IMR-90 (cell line): ENCODE measurements at regions not wholly inside any gene's neighbourhood (a gene's known extent, or its start where the extent isn't known, plus 50 kb on each side); places are given as distances from the start of the nearest gene placed in this dataset.

Source experiments
- ATAC-seq: fragments of 200-7000 bp; cut with Tn5 transposase; 2 replicates; pipeline ENCODE4 v1.9.1; 2020; ENCODE audit warnings: low read depth, mild to moderate bottlenecking, moderate library complexity
- BruUV-seq: library from RNA; stranded (reverse); fragments of 400-500 nt; replicated peaks from 2 replicates; lab custom pipeline; 2021; lab: Mats Ljungman, UMichigan
- CTCF ChIA-PET: fragments of 300-600 bp; formaldehyde crosslinking; extraction: SDS; loops from one replicate; lab custom pipeline; 2021; ENCODE audit warnings: antibody characterized with exemption; lab: Yijun Ruan, JAX
- POLR2A ChIA-PET: fragments of 300-600 bp; sonication (Branson Sonifier 250); formaldehyde crosslinking; loops from one replicate; lab custom pipeline; 2022; ENCODE audit warnings: antibody characterized with exemption; ENCODE audit not compliant: unreplicated experiment; lab: Charles Lee
- DNase-seq: peaks from one replicate; pipeline ENCODE4 v3.0.0; 2013
- H2AFZ ChIP-seq: replicated peaks from 2 replicates; pipeline ENCODE3; 2013; ENCODE audit warnings: low read length, mild to moderate bottlenecking; ENCODE audit not compliant: poor library complexity
- H2AK5ac ChIP-seq: 2 replicates; pipeline ENCODE4 v1.6.1; 2013; ENCODE audit warnings: low read depth, low read length, inconsistent platforms
- H2AK9ac ChIP-seq: replicated peaks from 2 replicates; pipeline ENCODE3; 2013; ENCODE audit warnings: mild to moderate bottlenecking, low read depth, low read length, moderate library complexity; ENCODE audit not compliant: poor library complexity
- H2BK120ac ChIP-seq: 2 replicates; pipeline ENCODE4 v1.6.1; 2013; ENCODE audit warnings: low read depth, low read length, inconsistent platforms
- H2BK15ac ChIP-seq: 3 replicates; pipeline ENCODE4 v1.6.1; 2013; ENCODE audit warnings: low read depth, low read length, inconsistent platforms
- H2BK20ac ChIP-seq: 2 replicates; pipeline ENCODE4 v1.6.1; 2013; ENCODE audit warnings: low read depth, mild to moderate bottlenecking, inconsistent platforms, low read length, moderate library complexity
- H2BK5ac ChIP-seq: 2 replicates; pipeline ENCODE4 v1.6.1; 2013; ENCODE audit warnings: mild to moderate bottlenecking, low read depth, low read length, inconsistent platforms; ENCODE audit not compliant: poor library complexity, severe bottlenecking
- H3K14ac ChIP-seq: replicated peaks from 2 replicates; pipeline ENCODE4 v1.6.1; 2013; ENCODE audit warnings: low read depth, low read length, inconsistent platforms
- H3K18ac ChIP-seq: 2 replicates; pipeline ENCODE4 v1.6.1; 2013; ENCODE audit warnings: low read depth, low read length, control low read depth
- H3K23ac ChIP-seq: 2 replicates; pipeline ENCODE4 v1.6.1; 2013; ENCODE audit warnings: low read depth, low read length, inconsistent platforms
- H3K27ac ChIP-seq: 2 replicates; pipeline ENCODE4 v1.5.1; 2013; ENCODE audit warnings: mild to moderate bottlenecking, control low read depth, low read length; ENCODE audit not compliant: insufficient read depth
- H3K27me3 ChIP-seq: 2 replicates; pipeline ENCODE4 v1.6.1; 2013; ENCODE audit warnings: low read length; ENCODE audit not compliant: control insufficient read depth, insufficient read depth
- H3K36me3 ChIP-seq: 2 replicates; pipeline ENCODE4 v1.6.1; 2013; ENCODE audit warnings: low read length, mixed read lengths; ENCODE audit not compliant: control insufficient read depth, insufficient read depth
- H3K4ac ChIP-seq: 2 replicates; pipeline ENCODE4 v1.6.1; 2013; ENCODE audit warnings: low read depth, low read length, inconsistent platforms
- H3K4me1 ChIP-seq: 2 replicates; pipeline ENCODE4 v1.6.1; 2013; ENCODE audit warnings: low read length, mixed read lengths; ENCODE audit not compliant: control insufficient read depth, insufficient read depth
- H3K4me2 ChIP-seq: 2 replicates; pipeline ENCODE4 v1.6.1; 2013; ENCODE audit warnings: low read depth, mild to moderate bottlenecking, control low read depth, low read length, moderate library complexity
- H3K4me3 ChIP-seq: 2 replicates; pipeline ENCODE4 v1.5.1; 2013; ENCODE audit warnings: low read depth, mild to moderate bottlenecking, control low read depth, low read length, moderate library complexity; ENCODE audit not compliant: insufficient read depth
- H3K56ac ChIP-seq: 2 replicates; pipeline ENCODE4 v1.6.1; 2013; ENCODE audit warnings: low read length, inconsistent platforms; ENCODE audit not compliant: insufficient read depth; ENCODE audit errors: extremely low read depth
- H3K79me1 ChIP-seq, 2 experiments: 2 replicates each; pipeline ENCODE4 v1.6.1; 2013; ENCODE audit warnings: low read length in 2 of 2, inconsistent platforms in 1 of 2, low read depth in 1 of 2
- H3K9ac ChIP-seq: 2 replicates; pipeline ENCODE4 v1.6.1; 2013; ENCODE audit warnings: low read depth, low read length, control low read depth
- H3K9me1 ChIP-seq: 2 replicates; pipeline ENCODE4 v1.6.1; 2013; ENCODE audit warnings: low read length, inconsistent platforms; ENCODE audit not compliant: insufficient read depth
- H3K9me3 ChIP-seq: 2 replicates; pipeline ENCODE4 v1.6.1; 2013; ENCODE audit warnings: low read length; ENCODE audit not compliant: control insufficient read depth, insufficient read depth
- H4K20me1 ChIP-seq: 2 replicates; pipeline ENCODE4 v1.6.1; 2013; ENCODE audit warnings: low read length, inconsistent platforms; ENCODE audit not compliant: insufficient read depth
- H4K5ac ChIP-seq: 2 replicates; pipeline ENCODE4 v1.6.1; 2013; ENCODE audit warnings: mild to moderate bottlenecking, low read depth, low read length, control low read depth
- H4K8ac ChIP-seq, 2 experiments: 2 replicates each; pipeline ENCODE4 v1.6.1; 2013; ENCODE audit warnings: low read depth in 2 of 2, low read length in 2 of 2, control low read depth in 1 of 2, inconsistent platforms in 1 of 2
- H4K91ac ChIP-seq: 2 replicates; pipeline ENCODE4 v1.6.1; 2013; ENCODE audit warnings: low read depth, low read length, inconsistent platforms; ENCODE audit not compliant: insufficient read depth
- BHLHE40 ChIP-seq: fragments of 150-350 bp; IDR thresholded peaks from 2 replicates; pipeline ENCODE4 v1.6.1; 2016; ENCODE audit warnings: mild to moderate bottlenecking, low read depth, low read length
- CEBPB ChIP-seq: IDR thresholded peaks from 2 replicates; pipeline ENCODE4 v1.6.1; 2012; ENCODE audit warnings: low read depth, low read length, improper control_type of control experiment
- CHD1 ChIP-seq: IDR thresholded peaks from 2 replicates; pipeline ENCODE4 v1.6.1; 2012; ENCODE audit warnings: low read depth, low read length, improper control_type of control experiment
- CTCF ChIP-seq: conservative IDR thresholded peaks from 2 replicates; pipeline ENCODE4 v1.5.1; 2012; ENCODE audit warnings: mild to moderate bottlenecking, low read depth, low read length, improper control_type of control experiment
- ELK1 ChIP-seq: fragments of 150-350 bp; IDR thresholded peaks from 2 replicates; pipeline ENCODE4 v1.6.1; 2016; ENCODE audit warnings: low read depth, mild to moderate bottlenecking, low read length, moderate library complexity, borderline replicate concordance
- FOS ChIP-seq: fragments of 150-350 bp; IDR thresholded peaks from 2 replicates; pipeline ENCODE4 v1.6.1; 2016; ENCODE audit warnings: low read depth, low read length
- MAFK ChIP-seq: IDR thresholded peaks from 2 replicates; pipeline ENCODE4 v1.6.1; 2012; ENCODE audit warnings: low read depth, low read length, improper control_type of control experiment
- MAZ ChIP-seq: IDR thresholded peaks from 2 replicates; pipeline ENCODE4 v1.6.1; 2012; ENCODE audit warnings: low read depth, mild to moderate bottlenecking, low read length, improper control_type of control experiment, moderate library complexity, borderline replicate concordance
- MXI1 ChIP-seq: IDR thresholded peaks from 2 replicates; pipeline ENCODE4 v1.6.1; 2012; ENCODE audit warnings: low read depth, mild to moderate bottlenecking, low read length, moderate library complexity, borderline replicate concordance
- NFE2L2 ChIP-seq: fragments of 150-350 bp; IDR thresholded peaks from 2 replicates; pipeline ENCODE4 v1.6.1; 2016; ENCODE audit warnings: low read depth, mild to moderate bottlenecking, low read length
- RAD21 ChIP-seq: IDR thresholded peaks from 2 replicates; pipeline ENCODE4 v1.6.1; 2012; ENCODE audit warnings: low read length, improper control_type of control experiment
- RFX5 ChIP-seq: IDR thresholded peaks from 2 replicates; pipeline ENCODE4 v1.8.0; 2012; ENCODE audit warnings: low read depth, mild to moderate bottlenecking, low read length, moderate library complexity
- SMC3 ChIP-seq: fragments of 150-350 bp; IDR thresholded peaks from 2 replicates; pipeline ENCODE4 v1.6.1; 2016; ENCODE audit warnings: low read depth, mild to moderate bottlenecking, antibody characterized with exemption, low read length, moderate library complexity
- WGBS, 2 experiments: methylation state at CpG; one replicate each; pipeline versions ENCODE4 v1.1.5 to v1.1.7; 2013; ENCODE audit warnings: missing lambda C conversion rate in 2 of 2; ENCODE audit not compliant: insufficient read length in 1 of 2; ENCODE audit errors: extremely low coverage in 2 of 2; 5-methylcytosine and 5-hydroxymethylcytosine counted together
- dilution Hi-C: fragments of 300-500 bp; cut with HindIII; formaldehyde crosslinking; loops from one replicate; pipeline ENCODE4 v1.14.3; 2018; ENCODE audit warnings: low sequenced_read_pairs; ENCODE audit not compliant: unreplicated experiment
- in situ Hi-C: fragments of 300-500 bp; cut with MboI; formaldehyde crosslinking; loops from 3 replicates; pipeline ENCODE4 v1.14.3; 2019; ENCODE audit warnings: low sequenced_read_pairs, inconsistent platforms, mixed read lengths
- intact Hi-C: fragments of 100-400 bp; cut with micrococcal nuclease; formaldehyde crosslinking; loops from 2 replicates; pipeline ENCODE4 v1.10.0; 2022
- TF ChIP-seq, protein P1 (sequence below): fragments of 150-350 bp; IDR thresholded peaks from 2 replicates; pipeline ENCODE4 v1.6.1; 2017; ENCODE audit warnings: mild to moderate bottlenecking, antibody characterized with exemption, low read length, low read depth

DNA sequence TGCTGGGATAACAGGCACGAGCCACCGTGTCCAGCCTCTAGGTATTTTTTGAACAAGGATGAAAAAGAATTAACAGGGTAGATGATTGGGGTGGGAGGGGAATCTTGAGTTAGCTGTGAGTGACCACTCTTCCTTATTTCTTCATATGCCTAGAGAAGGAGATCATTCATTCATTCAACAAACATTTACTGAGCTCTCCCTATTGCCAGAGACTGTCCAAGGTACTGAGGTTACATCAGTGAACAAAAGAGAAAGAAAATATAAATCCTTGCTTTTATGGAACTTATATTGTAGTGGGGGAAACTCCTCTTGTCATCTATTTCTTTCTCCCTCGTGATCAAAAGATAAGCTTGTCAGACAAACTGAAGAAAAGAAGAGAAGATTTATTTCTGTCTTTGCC is 62.9 kb downstream of the S1PR1 start:
- Histone ChIP-seq H3K4ac (no peak overlapping the region), H2BK20ac (no peak overlapping the region), H2AK5ac (no peak overlapping the region), H3K9me1 (no peaks in the 10 kb centered on the region), H3K27ac (no peak overlapping the region), H3K4me1 (no peaks in the 10 kb centered on the region; the same call in none of the 2 replicates), H2BK5ac (no peak overlapping the region), H3K79me1 (no peaks in the 10 kb centered on the region), H3K18ac (no peak overlapping the region), H3K23ac (no peak overlapping the region), H3K4me2 (no peak overlapping the region), H2BK120ac (no peak overlapping the region), H4K20me1 (no peaks in the 10 kb centered on the region), H2BK15ac (no peak overlapping the region), H3K36me3 (no peaks in the 10 kb centered on the region), H4K8ac (no peak overlapping the region), H4K91ac (no peak overlapping the region), H4K5ac (no peak overlapping the region), H3K14ac (no peak overlapping the region), H3K9ac (no peak overlapping the region), H3K27me3 (peaks cover 2% of the 10 kb centered on the region; the same call in 1 of the 2 replicates), H3K9me3 (no peaks in the 10 kb centered on the region), H2AFZ (no peak overlapping the region), H3K4me3 (no peak overlapping the region), H3K56ac (no peak overlapping the region), H2AK9ac (no peak overlapping the region)
- BruUV-seq, result no TSS peak
- in situ Hi-C loops, result no loop called here
- intact Hi-C loops, result no loop called here
- ATAC-seq (no peak), DNase-seq (no peak)
- ChIA-PET CTCF (no interaction called here), POLR2A (no interaction called here)
- no peak for TF ChIP-seq MAFK
- TF ChIP-seq CHD1, result no peak
- TF ChIP-seq SMC3, result no peak
- no peak for TF ChIP-seq CEBPB
- no peak for TF ChIP-seq CTCF
- TF ChIP-seq ELK1, result no peak
- no peak for TF ChIP-seq FOS
- no peak for TF ChIP-seq BHLHE40
- no peak for TF ChIP-seq MAZ
- no peak for TF ChIP-seq RAD21
- TF ChIP-seq MXI1, result no peak
- no peak for TF ChIP-seq RFX5
- TF ChIP-seq, protein P1, sequence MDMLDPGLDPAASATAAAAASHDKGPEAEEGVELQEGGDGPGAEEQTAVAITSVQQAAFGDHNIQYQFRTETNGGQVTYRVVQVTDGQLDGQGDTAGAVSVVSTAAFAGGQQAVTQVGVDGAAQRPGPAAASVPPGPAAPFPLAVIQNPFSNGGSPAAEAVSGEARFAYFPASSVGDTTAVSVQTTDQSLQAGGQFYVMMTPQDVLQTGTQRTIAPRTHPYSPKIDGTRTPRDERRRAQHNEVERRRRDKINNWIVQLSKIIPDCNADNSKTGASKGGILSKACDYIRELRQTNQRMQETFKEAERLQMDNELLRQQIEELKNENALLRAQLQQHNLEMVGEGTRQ, result no peak
- no peak for TF ChIP-seq NFE2L2
- WGBS, 2 experiments, result no CpG with 5 or more reads among the region's 3 CpGs
- dilution Hi-C loops, result no loop called here
